Left ventricle myocardium inferior (tissue), 1 donor: ENCODE measurements at regions not wholly inside any gene's neighbourhood (a gene's known extent, or its start where the extent isn't known, plus 50 kb on each side); places are given as distances from the start of the nearest gene placed in this dataset.

Experiments
- DNase-seq: peaks from one replicate; pipeline ENCODE4 v3.0.0-alpha.2; 2020
- H3K27ac ChIP-seq: fragments of 200-600 bp; replicated peaks from 2 replicates; pipeline ENCODE4 v1.8.0; 2021
- H3K27me3 ChIP-seq: fragments of 200-600 bp; 2 replicates; pipeline ENCODE4 v1.8.0; 2021; ENCODE audit warnings: low read depth
- H3K36me3 ChIP-seq: fragments of 200-600 bp; 2 replicates; pipeline ENCODE4 v1.8.0; 2021
- H3K4me1 ChIP-seq: fragments of 200-600 bp; 2 replicates; pipeline ENCODE4 v1.8.0; 2021
- H3K4me3 ChIP-seq: fragments of 200-600 bp; 2 replicates; pipeline ENCODE4 v1.8.0; 2021; ENCODE audit warnings: mild to moderate bottlenecking, moderate library complexity
- H3K9me3 ChIP-seq: fragments of 200-600 bp; replicated peaks from 2 replicates; pipeline ENCODE4 v1.8.0; 2021
- intact Hi-C: fragments of 100-400 bp; cut with micrococcal nuclease; formaldehyde crosslinking; loops from one replicate; pipeline ENCODE4 v1.11.0; 2022
- TF ChIP-seq, protein P1 (sequence below): fragments of 200-600 bp; IDR thresholded peaks from 2 replicates; pipeline ENCODE4 v1.8.0; 2021; ENCODE audit warnings: antibody characterized with exemption, mild to moderate bottlenecking, borderline replicate concordance
- donor health status: DM: no; HTN: yes; CAD: no; lungs with severe emphysema.

DNA sequence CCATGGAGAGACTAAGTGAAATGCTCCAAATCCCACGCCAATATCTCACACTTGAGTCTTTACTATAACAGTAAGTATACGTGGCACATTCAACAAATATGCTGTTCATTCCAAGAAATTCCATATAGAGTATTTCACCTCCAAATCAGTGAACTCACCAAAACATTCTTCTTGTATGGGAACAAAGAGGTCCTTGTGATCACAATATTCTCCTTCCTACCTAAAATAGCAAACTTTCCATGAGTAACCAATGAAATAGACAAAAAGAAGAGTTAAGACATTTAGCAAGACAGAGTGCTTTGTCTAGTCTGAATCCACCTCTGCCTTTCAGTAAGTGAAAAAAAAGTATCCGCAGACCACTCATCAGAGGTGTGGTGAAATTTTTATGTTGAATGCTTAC is 77.3 kb upstream of the NXPH1 start:
- Histone ChIP-seq H3K27me3 (no peaks in the 10 kb centered on the region), H3K4me1 (no peaks in the 10 kb centered on the region), H3K27ac (no peak overlapping the region), H3K4me3 (no peak overlapping the region), H3K9me3 (no peaks in the 10 kb centered on the region), H3K36me3 (no peaks in the 10 kb centered on the region)
- TF ChIP-seq, protein P1, sequence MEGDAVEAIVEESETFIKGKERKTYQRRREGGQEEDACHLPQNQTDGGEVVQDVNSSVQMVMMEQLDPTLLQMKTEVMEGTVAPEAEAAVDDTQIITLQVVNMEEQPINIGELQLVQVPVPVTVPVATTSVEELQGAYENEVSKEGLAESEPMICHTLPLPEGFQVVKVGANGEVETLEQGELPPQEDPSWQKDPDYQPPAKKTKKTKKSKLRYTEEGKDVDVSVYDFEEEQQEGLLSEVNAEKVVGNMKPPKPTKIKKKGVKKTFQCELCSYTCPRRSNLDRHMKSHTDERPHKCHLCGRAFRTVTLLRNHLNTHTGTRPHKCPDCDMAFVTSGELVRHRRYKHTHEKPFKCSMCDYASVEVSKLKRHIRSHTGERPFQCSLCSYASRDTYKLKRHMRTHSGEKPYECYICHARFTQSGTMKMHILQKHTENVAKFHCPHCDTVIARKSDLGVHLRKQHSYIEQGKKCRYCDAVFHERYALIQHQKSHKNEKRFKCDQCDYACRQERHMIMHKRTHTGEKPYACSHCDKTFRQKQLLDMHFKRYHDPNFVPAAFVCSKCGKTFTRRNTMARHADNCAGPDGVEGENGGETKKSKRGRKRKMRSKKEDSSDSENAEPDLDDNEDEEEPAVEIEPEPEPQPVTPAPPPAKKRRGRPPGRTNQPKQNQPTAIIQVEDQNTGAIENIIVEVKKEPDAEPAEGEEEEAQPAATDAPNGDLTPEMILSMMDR, result no peak
- intact Hi-C loops, result no loop called here
- DNase-seq, result no peak

DNA sequence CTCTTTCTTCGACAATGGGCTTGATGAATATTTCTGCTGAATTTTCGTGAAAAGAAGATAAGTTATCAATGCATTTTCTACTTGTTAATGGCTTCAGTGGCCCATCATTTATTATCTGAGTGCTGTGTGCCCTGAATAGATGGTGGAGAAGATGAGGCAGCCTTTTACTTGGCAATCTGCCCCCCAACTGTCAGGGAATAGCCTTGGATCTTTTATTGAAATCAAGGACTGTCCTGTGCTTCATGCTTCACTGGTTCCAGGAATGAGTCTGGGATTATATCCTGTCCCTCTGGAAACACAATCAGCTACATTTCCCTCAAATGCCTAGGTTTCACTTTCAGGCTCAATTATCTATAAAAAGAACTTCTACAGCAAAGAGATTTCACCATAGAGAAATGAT is 75.9 kb upstream of the NXPH1 start:
- no peak for DNase-seq
- no peaks in the 10 kb centered on the region for H3K9me3 ChIP-seq
- H3K4me1 ChIP-seq, result no peaks in the 10 kb centered on the region
- TF ChIP-seq, protein P1, result no peak
- H3K27ac ChIP-seq, result no peak overlapping the region
- H3K4me3 ChIP-seq, result no peak overlapping the region
- no peaks in the 10 kb centered on the region for H3K27me3 ChIP-seq
- H3K36me3 ChIP-seq, result no peaks in the 10 kb centered on the region
- intact Hi-C loops, result no loop called here

DNA sequence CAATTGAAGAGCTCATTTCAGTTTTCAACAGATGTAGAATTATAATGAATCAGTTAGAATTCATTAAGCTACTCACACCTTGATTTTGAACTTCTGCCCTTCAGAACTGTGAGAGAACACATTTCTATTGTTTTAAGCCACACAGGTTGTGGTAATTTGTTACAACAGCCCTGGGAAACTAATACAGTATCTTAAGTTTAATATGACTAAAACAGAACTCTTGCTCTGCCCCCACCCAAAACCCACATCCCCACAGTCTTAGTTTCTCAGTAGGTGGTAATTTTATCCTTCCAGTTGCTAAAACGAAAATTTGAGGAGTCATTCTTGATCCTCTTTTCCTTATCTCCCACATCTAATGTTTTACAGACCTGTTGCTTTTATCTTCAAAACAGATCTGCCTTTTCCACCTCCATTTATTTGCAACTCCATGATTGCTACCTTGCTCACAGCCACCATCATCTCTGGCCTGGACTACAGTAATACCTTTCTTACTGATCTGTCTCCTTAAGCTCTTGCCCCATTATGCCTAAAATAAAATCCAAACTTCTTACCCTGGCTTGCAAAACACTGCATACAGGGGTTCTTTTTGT is 72.8 kb upstream of the NXPH1 start:
- DNase-seq, result no peak
- no peaks in the 10 kb centered on the region for H3K36me3 ChIP-seq
- H3K9me3 ChIP-seq, result no peaks in the 10 kb centered on the region
- TF ChIP-seq, protein P1, result no peak
- H3K27me3 ChIP-seq, result no peaks in the 10 kb centered on the region
- intact Hi-C loops, result no loop called here
- H3K4me1 ChIP-seq, result no peaks in the 10 kb centered on the region
- H3K4me3 ChIP-seq, result no peak overlapping the region
- no peak overlapping the region for H3K27ac ChIP-seq

DNA sequence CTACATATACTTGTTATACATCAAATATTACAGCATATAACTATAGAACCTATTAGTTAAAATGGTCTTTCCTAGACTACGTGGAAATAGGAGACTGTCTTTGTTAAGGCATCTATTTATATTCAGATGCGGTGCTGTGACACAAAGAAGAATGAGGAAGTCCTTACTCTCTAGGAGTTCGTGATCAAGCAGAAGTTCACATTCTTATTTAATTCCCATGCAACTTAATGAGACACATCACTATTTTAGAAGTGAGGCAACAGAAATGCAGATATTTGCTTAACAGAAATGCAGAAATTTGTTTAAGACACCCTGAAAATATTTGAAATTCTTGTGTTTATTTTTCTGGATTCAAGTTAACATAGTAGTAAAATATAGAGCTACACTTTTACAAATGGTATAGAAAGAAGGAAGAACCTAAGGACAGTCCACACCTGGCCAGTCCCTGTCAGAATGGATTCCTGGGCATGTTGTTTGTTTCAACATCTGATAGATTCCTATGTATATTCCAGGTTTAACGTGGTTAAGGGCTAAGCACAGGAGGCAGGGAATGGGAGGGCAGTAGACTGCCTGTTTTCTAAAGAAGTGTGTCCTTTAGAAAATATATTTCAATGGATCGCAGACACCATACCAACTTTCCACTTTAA is 70.6 kb upstream of the NXPH1 start:
- no peak for DNase-seq
- no peaks in the 10 kb centered on the region for H3K9me3 ChIP-seq
- intact Hi-C loops, result no loop called here
- no peak overlapping the region for H3K4me3 ChIP-seq
- no peaks in the 10 kb centered on the region for H3K36me3 ChIP-seq
- no peak overlapping the region for H3K27ac ChIP-seq
- TF ChIP-seq, protein P1, result no peak
- no peaks in the 10 kb centered on the region for H3K27me3 ChIP-seq
- no peaks in the 10 kb centered on the region for H3K4me1 ChIP-seq

DNA sequence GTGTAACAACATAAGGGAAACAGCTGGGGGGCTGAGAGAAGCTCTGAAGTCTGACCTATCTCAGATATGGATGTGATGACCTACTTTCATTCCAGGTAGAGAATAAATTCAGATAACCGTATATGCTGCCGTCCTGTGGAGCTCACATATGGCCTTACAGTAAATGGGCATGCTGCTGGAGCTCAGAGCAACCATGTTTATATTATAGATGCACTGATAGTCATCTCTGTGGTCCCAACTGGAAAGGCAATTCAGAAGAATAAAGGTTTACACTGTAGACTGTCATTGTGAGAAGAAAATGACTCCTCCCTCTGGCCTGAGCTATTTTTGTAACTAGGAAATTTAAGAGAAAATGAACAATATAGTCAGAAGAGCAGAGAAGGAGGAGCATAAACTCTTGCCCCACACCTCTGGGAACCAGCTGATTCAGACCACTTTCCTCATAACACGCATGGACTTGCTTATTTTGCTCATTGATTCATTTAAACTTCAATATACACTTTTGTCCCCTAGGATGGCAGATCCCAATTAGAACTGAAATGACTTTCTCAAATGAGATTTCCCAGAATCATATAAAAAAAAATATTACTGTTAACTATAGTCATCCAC is 69.9 kb upstream of the NXPH1 start:
- no peaks in the 10 kb centered on the region for H3K36me3 ChIP-seq
- no peak for DNase-seq
- H3K4me3 ChIP-seq, result no peak overlapping the region
- no peaks in the 10 kb centered on the region for H3K4me1 ChIP-seq
- H3K9me3 ChIP-seq, result no peaks in the 10 kb centered on the region
- no peak overlapping the region for H3K27ac ChIP-seq
- no peaks in the 10 kb centered on the region for H3K27me3 ChIP-seq
- intact Hi-C loops, result no loop called here
- TF ChIP-seq, protein P1, result no peak
